ENCODE measurements at regions not wholly inside any gene's neighbourhood (a gene's known extent, or its start where the extent isn't known, plus 50 kb on each side); places are given as distances from the start of the nearest gene placed in this dataset.
A peak's percentile ranks its signal among the peaks of the same experiment; 100 is the strongest.
"Not testable (repeated sequence)": the region's sequence is repeated elsewhere in the genome, so short reads cannot be mapped to it uniquely, and the experiment has no call there.

DNA sequence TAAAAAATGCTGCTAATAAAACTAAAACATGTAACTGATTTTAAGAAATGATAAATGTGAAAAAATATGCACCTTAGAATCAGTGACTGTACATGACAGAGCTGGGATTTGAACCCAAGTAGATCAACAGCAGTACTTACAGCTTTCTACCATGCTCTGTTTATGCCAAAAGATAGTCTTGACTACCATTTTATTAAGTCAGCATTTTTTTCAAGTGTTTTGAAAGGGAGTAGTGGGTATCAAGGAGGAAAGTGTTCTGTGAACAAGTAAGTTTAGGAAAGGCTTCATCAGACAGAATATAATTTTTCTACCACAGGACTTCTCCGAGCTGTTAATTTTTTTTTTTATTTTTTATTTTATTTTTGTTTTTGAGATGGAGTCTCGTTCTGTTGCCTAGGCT lies 180.4 kb upstream of the GLRA1 start:
- DNase-seq: no peak

DNA sequence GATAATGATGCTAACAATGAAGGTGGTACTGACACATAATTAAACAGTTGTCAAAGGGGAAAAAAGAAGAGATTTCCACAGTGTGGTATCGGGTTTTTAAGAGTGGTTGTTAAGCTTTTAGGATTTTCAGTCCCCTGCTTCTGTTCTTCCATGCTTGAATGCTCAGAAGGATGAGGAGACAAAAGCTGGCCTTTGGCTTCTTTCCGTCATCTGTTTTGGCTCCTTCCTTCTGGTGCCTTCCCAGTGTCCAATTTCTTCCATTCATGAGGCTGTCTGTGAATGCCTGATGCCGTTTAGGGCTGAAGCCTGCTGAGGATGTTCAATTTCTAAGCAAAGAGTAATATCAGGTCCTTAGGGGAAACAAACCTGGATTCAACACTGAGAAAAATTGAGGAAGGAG lies 179.6 kb upstream of the GLRA1 start:
- no peak for DNase-seq

DNA sequence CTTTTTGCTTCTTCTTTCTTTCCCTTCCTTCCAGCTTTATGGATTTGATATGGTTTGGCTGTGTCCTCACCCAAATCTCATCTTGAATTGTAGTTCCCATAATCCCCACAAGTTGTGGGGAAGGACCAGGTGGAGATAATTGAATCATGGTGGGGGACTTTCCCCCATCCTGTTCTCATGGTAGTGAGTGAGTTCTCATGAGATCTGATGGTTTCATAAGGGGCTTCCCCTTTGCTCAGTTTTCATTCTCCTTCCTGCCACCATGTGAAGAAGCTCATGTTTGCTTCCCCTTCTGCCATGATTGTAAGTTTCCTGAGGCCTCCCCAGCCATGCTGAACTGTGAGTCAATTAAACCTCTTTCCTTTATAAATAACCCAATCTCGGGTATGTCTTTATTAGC lies 178.3 kb upstream of the GLRA1 start:
- not testable (repeated sequence) for DNase-seq

DNA sequence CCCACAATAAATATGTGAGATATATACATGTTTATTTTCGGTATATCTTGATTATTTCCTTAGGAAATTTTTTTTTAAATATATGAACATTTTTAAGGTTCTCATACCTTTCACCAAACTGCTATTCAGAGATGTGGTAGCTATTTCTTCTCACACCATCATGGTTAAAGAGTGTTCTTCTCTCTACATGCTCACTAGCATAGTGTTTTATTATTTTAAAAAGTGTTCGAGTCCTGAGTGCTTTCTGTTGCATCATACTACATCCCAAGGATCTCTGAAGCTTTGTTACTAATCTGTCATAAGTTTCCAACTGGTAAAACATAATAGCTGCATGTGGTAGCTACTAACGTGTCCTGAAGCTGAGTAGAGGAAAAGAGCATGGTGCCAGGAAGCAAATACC lies 177.4 kb upstream of the GLRA1 start:
- no peak for DNase-seq

GRCh38 chr5:152100462-152100861 lies 175.8 kb upstream of the GLRA1 start:
- DNase-seq: no peak

DNA sequence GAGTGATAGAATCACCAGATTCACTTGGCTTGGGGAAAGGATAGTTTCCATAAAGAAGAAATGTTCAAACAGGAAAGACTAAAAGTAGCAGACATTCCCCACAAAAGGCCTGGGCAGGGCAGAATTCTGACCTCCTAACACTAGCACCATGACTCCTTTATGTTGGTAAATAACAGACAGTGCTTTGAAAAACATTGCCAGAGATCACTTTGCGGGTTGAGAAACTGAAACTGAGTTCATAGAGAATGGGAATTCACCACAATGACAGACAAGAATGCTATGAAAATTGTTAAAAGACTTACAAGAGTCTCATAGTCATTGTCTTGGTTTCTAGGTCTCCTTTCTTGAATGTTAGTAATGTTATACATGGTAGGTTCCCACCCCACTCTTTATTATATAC lies 172.5 kb upstream of the GLRA1 start:
- no peak for DNase-seq

- DNase-seq: no peak
Measured at GRCh38 chr5:152094716-152095115, 170.1 kb upstream of the GLRA1 start.

GRCh38 chr5:152094060-152094459 lies 169.4 kb upstream of the GLRA1 start:
- no peak for DNase-seq

DNA sequence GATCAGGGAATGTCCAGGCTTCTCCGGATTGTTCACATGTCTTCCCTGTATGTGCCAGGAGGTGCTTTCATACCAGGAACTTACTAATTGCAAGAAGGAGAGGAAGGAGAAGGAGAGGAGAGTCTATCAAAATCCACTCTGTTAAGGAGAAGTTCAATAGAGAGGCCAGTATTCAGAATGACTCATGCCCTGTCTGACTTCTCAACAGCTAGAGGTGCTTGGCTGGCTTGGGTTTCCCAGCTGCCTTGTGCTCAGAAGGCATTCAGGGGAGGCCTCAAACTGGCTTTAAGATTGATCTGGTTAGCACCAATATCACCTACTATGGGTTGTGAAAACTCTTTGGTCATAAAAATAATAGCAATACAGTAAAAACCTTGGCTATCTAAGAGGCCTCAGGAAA lies 167.9 kb upstream of the GLRA1 start:
- no peak for DNase-seq

DNA sequence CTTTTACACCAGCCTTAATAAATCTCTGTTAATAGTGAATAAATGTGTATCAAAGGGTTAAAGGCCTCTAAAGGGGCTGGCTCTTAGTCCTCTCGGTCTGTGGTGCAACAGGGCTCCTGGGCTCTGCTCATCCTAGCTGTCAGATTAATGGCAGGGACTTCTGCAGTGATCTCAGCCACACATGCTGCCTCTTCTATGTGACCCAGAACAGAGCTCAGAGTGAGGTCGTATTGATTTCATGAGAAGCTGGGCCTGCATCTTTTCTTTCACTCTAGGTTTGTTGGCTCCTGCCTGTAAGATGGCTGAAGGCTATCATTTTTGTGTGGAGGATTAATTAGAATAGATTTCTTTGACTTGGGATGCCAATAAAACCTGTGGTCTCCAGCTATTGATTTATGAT lies 165.0 kb upstream of the GLRA1 start:
- DNase-seq: no peak

GRCh38 chr5:152086668-152087067 lies 162.0 kb upstream of the GLRA1 start:
- no peak for DNase-seq

- DNase-seq: no peak
Measured at GRCh38 chr5:152084476-152084875, 159.8 kb upstream of the GLRA1 start.

GRCh38 chr5:152083231-152083630 lies 158.6 kb upstream of the GLRA1 start:
- no peak for DNase-seq

DNA sequence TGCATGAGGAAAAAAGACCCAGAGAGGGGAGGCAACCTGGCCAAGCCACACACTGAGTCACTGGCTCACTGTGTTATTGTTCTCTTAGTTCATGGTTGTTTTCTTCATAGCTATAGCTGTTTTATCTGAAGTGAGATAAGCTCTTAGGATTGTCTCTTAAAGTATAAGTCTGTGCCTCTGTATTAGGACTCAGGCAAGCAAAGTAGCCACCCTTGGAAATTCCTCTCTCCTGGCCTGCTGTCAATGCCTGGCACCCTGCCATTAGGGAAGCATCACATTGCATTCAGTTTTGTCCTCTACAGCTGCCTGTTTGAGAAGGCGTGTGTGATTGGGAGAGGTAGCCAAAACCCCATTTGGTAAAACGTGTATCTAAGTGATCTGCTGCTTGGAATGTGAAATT lies 147.4 kb upstream of the GLRA1 start:
- DNase-seq: peak; percentile 0

DNA sequence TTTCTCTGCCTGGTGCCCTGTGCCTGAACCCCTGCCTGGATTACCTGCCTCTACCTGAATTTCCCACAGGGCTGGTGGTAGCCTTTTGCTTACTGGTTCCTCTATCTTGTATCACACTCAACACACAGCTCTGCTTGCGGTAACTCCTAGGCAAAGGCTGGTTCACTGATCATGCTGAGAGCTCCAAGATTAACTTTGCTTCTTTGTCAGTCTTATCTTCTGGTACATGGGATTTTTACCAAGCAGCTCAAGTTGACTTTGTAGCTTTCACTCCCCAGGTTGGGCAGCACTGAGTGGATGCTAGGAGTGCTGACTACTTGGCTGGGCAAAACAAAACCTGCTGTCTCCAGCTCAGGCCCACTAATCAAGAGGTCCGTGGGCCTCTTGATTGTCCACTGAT lies 145.9 kb upstream of the GLRA1 start:
- no peak for DNase-seq

- DNase-seq: no peak
Measured at GRCh38 chr5:152066784-152067183, 142.1 kb upstream of the GLRA1 start.

DNA sequence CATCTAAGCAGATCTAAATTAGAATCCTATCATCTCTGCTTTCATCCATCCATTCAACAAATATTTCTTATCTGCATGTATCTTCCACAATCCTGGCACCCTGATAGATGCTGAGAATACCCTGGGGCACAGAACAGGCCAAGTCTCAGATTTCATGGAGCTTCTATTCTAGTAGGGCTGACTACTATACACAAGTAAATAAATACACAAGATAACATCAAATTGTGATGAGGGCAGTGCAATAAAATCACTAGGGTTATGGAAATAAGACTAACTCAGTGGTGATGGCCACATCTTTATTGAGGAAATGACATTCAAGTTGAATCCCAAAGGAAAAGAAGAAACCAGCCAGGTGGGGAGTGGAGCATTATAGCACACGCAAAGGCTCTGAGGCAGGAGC lies 138.4 kb upstream of the GLRA1 start:
- no peak for DNase-seq

GRCh38 chr5:152061095-152061494 lies 136.4 kb upstream of the GLRA1 start:
- DNase-seq: no peak

DNA sequence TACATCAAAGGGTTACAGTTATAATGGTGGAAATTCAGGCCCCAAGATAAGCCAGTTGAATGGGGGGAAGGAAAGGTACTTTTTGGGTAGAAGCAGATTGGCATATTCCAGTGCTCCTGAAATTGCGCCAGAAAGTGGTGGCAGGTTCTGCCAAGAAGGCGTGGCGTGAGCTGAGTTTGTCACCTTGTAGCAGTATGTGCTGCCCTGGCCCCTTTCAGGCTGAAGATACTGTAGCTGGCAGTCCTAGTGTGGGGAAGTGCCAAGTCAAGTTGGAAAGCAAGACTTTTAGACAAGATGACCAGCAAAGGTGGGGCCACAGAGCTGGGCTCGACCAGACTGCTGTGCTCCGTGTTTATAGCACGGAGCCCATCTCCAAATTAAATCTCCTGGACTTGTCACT lies 133.6 kb upstream of the GLRA1 start:
- DNase-seq: no peak

DNA sequence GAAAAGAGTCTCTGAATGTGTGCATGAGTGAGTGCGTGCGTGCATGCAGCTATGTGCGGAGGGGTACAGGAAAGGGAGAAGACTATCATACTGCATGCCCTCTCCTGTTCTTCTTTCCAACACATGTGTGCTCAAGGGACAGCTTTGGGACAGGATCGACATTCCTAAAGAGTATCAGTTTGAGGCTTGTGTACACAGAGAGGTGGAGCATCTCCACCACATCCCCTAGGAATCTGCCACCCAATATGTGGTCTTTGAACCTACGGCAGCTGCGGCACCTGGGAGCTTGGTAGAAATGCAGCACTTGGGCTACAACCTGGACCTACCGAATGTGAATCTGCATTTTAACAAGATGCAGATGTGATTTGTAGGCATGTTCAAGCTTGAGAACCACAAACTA lies 132.3 kb upstream of the GLRA1 start:
- no peak for DNase-seq

DNA sequence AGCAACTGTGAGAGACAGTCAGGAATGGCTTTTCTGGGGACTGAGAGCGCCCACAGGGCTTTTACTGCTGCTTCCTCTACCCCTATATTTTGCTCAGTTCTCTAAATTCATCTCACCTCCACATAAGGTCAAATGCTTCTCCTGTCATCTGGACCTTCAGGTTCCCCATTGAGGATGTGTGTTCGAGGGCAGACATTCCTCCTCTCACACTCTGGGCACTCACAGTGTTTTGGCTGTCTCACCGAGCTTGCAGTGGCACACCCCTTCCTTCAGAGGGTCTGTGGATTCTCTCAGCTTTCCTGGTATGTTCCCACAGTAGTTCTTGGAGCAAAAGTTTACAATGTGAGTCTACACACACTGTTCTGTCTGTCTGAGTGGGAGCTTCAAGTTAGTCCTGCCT lies 127.8 kb upstream of the GLRA1 start:
- no peak for DNase-seq

DNA sequence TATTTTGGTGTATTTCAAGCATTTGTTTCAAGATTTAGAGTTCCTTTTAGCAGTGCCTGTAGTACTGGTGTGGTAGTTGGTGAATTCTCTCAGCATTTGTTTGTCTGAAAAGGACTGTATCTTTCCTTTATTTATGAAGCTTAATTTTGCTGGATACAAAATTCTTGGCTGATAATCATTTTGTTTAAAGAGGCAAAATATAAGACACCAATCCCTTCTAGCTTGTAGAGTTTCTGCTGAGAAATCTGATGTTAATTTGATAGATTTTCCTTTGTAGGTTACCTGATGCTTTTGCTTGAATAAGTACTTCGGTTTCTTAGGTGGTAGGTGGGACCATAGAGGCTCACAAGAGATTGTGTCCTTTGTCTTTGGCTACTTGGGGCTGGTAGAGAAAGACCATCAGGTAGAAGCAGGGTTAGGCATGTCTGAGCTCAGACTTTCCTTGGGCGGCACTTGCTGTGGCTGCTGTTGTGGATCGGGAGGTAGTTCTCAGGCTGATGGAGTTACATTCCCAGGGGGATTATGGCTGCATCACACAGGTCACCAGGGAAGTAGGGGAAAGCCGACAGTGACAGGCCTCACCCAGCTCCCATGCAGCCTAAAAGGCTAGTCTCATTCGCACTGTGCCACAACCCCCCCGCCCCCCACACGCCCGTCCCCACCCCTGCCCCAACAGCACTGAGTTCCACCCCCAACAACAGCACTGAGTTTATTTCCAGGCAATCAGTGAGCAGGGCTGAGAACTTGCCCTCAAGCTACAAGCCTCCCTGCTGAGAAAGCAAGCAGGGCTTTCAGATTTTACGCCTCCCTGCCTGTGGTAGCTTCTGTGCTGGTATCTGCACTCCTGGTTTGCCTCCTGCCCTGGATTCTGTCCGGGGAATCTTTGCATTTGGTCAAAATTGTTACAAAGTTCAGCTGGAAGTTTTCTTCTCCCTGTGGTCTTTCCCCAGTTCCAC lies 127.1 kb upstream of the GLRA1 start:
- no peak for DNase-seq

DNA sequence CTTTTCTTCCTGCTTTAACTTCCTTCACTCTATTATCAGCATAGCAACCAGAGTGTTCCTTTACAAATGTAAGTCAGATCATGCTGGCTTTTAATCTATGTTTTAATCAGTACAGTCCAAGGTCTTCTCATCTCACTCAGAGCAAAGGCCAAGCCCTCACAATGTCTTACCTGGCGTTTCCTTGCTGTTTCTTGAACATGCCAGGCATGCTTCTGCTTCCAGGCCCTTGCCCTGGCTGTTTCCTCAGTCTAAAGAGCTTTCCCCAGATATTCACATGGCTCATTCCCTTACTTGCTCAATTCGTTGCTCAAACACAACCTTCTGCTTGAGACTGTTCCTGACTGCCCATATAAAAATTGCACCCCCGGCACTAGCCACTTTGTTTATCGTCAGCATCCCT lies 121.7 kb upstream of the GLRA1 start:
- DNase-seq: no peak

- DNase-seq: peak; percentile 37
Measured at GRCh38 chr5:152038856-152039255, 114.2 kb upstream of the GLRA1 start.
